ENCODE measurements at regions not wholly inside any gene's neighbourhood (a gene's known extent, or its start where the extent isn't known, plus 50 kb on each side); places are given as distances from the start of the nearest gene placed in this dataset.

DNA sequence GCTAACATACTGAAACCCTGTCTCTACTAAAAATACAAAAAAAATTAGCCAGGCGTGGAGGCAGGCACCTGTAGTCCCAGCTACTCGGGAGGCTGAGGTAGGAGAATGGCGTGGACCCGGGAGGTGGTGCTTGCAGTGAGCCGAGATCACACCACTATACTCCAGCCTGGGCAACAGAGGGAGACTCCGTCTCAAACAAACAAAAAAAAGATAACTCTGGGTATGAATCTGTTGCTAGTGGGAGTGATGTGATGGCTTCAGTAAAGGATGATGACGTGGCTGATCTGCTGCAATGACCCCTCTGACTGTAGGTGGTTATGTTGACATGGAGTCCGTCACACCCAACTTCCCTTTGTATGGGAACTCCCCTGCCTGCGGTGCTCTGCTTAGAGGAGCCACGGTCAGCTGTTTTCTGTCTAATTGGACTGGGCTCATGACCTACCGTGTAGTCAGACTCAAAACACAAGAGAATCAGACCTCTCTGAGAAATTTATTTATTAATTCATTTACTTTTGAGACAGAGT lies 59.1 kb upstream of the MED13L start:
- no peaks in the 10 kb centered on the region for H3K36me3 ChIP-seq
- WGBS, 2 donors (ENCODE audit: low coverage in 1 of 2), result 60 to 61% methylated on average over 1 to 11 of the region's 11 CpGs
- H3K4me1 ChIP-seq, result no peaks in the 10 kb centered on the region
- peak; percentile 36 for DNase-seq
- no peaks in the 10 kb centered on the region for H3K27me3 ChIP-seq
- H3K27ac ChIP-seq, result peak overlapping the region in 1 of 4 donors; percentile 2
- in situ Hi-C loops (cut with MboI; ENCODE audit: low pct_ligation_motif_present in 1 of 4, low pct_unique_long_range_greater_than_20kb in 1 of 4, low sequenced_read_pairs in 3 of 4) (no loop called here), intact Hi-C loops (cut with DNase I; ENCODE audit: low total_unique reads) (no loop called here)
- no peak for TF ChIP-seq POLR2A (IDR thresholded peaks at IDR 0.05)
- no peaks in the 10 kb centered on the region for H3K9me3 ChIP-seq
- no peak overlapping the region for H3K4me3 ChIP-seq

DNA sequence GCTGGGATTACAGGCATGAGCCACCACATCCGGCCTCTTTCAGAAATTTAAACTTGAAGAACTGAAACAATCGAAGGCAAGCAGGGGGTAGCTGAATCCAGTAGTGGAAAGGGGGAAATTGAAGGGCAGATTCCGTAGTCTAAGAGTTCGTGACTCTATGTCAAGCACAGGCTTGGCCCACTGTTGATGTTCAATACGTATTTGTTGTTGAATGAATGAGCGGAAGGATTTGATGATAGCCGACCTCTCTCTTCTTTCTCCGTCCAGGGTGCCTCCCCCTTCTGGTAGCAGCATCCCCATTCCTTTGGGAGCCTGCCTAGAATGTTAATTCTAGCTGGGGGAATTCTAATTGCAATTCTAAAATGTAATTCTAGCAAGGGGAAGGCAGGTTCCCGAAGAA lies 59.8 kb upstream of the MED13L start:
- Histone ChIP-seq H3K27me3 (no peaks in the 10 kb centered on the region), H3K9me3 (no peaks in the 10 kb centered on the region), H3K27ac (no peak overlapping the region), H3K4me1 (no peaks in the 10 kb centered on the region), H3K36me3 (no peaks in the 10 kb centered on the region), H3K4me3 (no peak overlapping the region)
- DNase-seq, result no peak
- in situ Hi-C loops (cut with MboI; ENCODE audit: low pct_ligation_motif_present in 1 of 4, low pct_unique_long_range_greater_than_20kb in 1 of 4, low sequenced_read_pairs in 3 of 4), result no loop called here
- 69 to 80% methylated on average over 3 to 9 of the region's 9 CpGs for WGBS, 2 donors (ENCODE audit: low coverage in 1 of 2)
- intact Hi-C loops (cut with DNase I; ENCODE audit: low total_unique reads), result no loop called here
- TF ChIP-seq POLR2A (IDR thresholded peaks at IDR 0.05), result no peak
- TF ChIP-seq POLR2AphosphoS5 (IDR thresholded peaks at IDR 0.05), result no peak
- no peak for TF ChIP-seq EP300 (IDR thresholded peaks at IDR 0.05; ENCODE audit: low read depth)
- TF ChIP-seq, protein P1, sequence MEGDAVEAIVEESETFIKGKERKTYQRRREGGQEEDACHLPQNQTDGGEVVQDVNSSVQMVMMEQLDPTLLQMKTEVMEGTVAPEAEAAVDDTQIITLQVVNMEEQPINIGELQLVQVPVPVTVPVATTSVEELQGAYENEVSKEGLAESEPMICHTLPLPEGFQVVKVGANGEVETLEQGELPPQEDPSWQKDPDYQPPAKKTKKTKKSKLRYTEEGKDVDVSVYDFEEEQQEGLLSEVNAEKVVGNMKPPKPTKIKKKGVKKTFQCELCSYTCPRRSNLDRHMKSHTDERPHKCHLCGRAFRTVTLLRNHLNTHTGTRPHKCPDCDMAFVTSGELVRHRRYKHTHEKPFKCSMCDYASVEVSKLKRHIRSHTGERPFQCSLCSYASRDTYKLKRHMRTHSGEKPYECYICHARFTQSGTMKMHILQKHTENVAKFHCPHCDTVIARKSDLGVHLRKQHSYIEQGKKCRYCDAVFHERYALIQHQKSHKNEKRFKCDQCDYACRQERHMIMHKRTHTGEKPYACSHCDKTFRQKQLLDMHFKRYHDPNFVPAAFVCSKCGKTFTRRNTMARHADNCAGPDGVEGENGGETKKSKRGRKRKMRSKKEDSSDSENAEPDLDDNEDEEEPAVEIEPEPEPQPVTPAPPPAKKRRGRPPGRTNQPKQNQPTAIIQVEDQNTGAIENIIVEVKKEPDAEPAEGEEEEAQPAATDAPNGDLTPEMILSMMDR (IDR thresholded peaks at IDR 0.05), result no peak

DNA sequence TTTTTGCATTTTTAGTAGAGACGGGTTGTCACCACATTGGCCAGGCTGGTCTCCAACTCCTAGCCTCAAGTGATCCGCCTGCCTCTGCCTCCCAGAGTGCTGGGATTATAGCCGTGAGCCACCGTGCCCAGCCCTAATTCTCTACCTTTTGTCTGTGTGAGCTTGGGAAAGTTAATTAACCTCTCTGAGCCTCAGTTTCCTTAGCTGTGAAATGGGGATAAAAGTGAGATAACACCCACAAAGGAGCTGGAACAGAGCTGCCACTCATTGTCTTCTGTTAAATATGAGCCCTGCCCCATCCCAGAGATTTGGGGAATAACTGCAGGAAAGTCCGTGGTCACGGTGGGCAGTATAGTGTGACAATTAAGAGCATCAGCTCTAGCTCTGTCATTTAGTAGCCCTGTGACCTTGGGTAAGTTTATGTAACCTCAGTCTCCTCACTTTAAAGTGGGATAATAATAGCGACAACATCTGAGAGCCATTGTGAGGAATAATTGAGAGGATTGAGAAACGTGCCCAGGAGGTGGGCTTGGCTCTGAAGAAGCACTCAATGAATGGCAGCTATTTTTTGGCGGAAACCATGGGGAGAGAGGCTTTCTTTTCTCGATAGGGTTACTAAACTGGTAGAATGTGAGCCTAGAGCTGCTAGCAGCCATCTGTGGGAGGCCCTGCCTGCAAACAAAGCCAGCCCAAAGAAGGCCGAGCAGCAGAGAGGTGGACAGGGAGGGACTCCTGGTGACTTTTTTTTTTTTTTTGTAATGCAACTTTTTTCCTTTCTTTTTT lies 60.8 kb upstream of the MED13L start:
- in situ Hi-C loops (cut with MboI; ENCODE audit: low pct_ligation_motif_present in 1 of 4, low pct_unique_long_range_greater_than_20kb in 1 of 4, low sequenced_read_pairs in 3 of 4), result no loop called here
- H3K4me1 ChIP-seq, result no peaks in the 10 kb centered on the region
- no peak overlapping the region for H3K4me3 ChIP-seq
- H3K9me3 ChIP-seq, result no peaks in the 10 kb centered on the region
- TF ChIP-seq POLR2A (IDR thresholded peaks at IDR 0.05), result no peak
- no peak for TF ChIP-seq EP300 (IDR thresholded peaks at IDR 0.05; ENCODE audit: low read depth)
- TF ChIP-seq, protein P1 (IDR thresholded peaks at IDR 0.05), result no peak
- no peak for TF ChIP-seq POLR2AphosphoS5 (IDR thresholded peaks at IDR 0.05)
- H3K27ac ChIP-seq, result no peak overlapping the region
- WGBS, 2 donors (ENCODE audit: low coverage in 1 of 2), result 82 to 87% methylated on average over 3 to 11 of the region's 11 CpGs
- no peaks in the 10 kb centered on the region for H3K27me3 ChIP-seq
- no peak for DNase-seq
- intact Hi-C loops (cut with DNase I; ENCODE audit: low total_unique reads), result no loop called here
- no peaks in the 10 kb centered on the region for H3K36me3 ChIP-seq

DNA sequence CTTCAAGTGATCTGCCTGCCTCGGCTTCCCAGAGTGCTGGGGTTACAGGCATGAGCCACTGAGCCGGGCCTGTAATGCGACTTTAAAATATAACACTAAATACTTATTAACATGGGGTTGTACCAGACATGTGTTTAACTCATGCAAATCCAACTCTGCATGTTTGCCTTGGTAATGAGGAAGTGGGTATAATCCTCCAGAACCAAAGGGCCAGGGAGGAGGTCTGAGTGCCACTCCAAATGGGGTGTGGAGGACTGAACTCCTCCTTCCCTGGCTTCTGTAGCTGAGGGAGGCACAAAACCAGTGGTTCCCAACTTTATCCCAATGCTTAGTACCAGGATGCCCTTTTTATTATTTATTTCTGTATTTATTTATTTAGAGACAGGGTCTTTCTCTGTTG lies 61.6 kb upstream of the MED13L start:
- TF ChIP-seq, protein P1 (IDR thresholded peaks at IDR 0.05), result no peak
- no peak for TF ChIP-seq EP300 (IDR thresholded peaks at IDR 0.05; ENCODE audit: low read depth)
- TF ChIP-seq POLR2A (IDR thresholded peaks at IDR 0.05), result no peak
- in situ Hi-C loops (cut with MboI; ENCODE audit: low pct_ligation_motif_present in 1 of 4, low pct_unique_long_range_greater_than_20kb in 1 of 4, low sequenced_read_pairs in 3 of 4), result no loop called here
- WGBS, 2 donors (ENCODE audit: low coverage in 1 of 2), result 90 to 98% methylated on average over 2 to 3 of the region's 3 CpGs

More for the DNA sequence above, 61.6 kb upstream of the MED13L start:
- H3K4me1 ChIP-seq, result no peaks in the 10 kb centered on the region
- H3K9me3 ChIP-seq, result no peaks in the 10 kb centered on the region
- no peak overlapping the region for H3K4me3 ChIP-seq
- H3K36me3 ChIP-seq, result no peaks in the 10 kb centered on the region
- H3K27me3 ChIP-seq, result no peaks in the 10 kb centered on the region
- intact Hi-C loops (cut with DNase I; ENCODE audit: low total_unique reads), result no loop called here
- H3K27ac ChIP-seq, result no peak overlapping the region
- DNase-seq, result no peak
